ENCODE measurements at regions not wholly inside any gene's neighbourhood (a gene's known extent, or its start where the extent isn't known, plus 50 kb on each side); places are given as distances from the start of the nearest gene placed in this dataset.

GRCh38 chr1:216855810-216856209 is 132.6 kb upstream of the ESRRG start:
- H3K4me2 ChIP-seq (ENCODE audit: low read length), result no peak overlapping the region
- no peak overlapping the region for H2AFZ ChIP-seq (ENCODE audit: low read length)
- no peak for DNase-seq (ENCODE audit: low spot score)
- intact Hi-C loops (cut with micrococcal nuclease; ENCODE audit: unreplicated experiment), result no loop called here
- ChIA-PET CTCF (ENCODE audit: unreplicated experiment) (no interaction called here), POLR2A (interaction anchor here (0.6 to 1.0 kb wide), 2 partner anchors 11 to 817 kb away, joined by 3 to 4 read pairs; no protein-coding TSS in a partner anchor)
- BruUV-seq (replicated peaks), result no TSS peak
- no peaks in the 10 kb centered on the region for H3K9me3 ChIP-seq (ENCODE audit: low read length)
- no peak overlapping the region for H3K4me3 ChIP-seq (ENCODE audit: low read depth, low read length, poor library complexity, severe bottlenecking)
- no peak for TF ChIP-seq CTCF (conservative IDR thresholded peaks at IDR 0.05; ENCODE audit: low read length)
- TF ChIP-seq EZH2phosphoT487 (IDR thresholded peaks at IDR 0.05; ENCODE audit: borderline replicate concordance, low read depth, low read length), result no peak
- no peaks in the 10 kb centered on the region for H4K20me1 ChIP-seq (ENCODE audit: insufficient read depth, low read length)
- no peaks in the 10 kb centered on the region for H3K9me2 ChIP-seq (ENCODE audit: insufficient read depth, low read length)
- no peaks in the 10 kb centered on the region for H3K36me3 ChIP-seq (ENCODE audit: insufficient read depth, low read length)
- no peak overlapping the region for H3K27ac ChIP-seq (ENCODE audit: low read depth, low read length, poor library complexity, severe bottlenecking)
- no peaks in the 10 kb centered on the region for H3K4me1 ChIP-seq (ENCODE audit: insufficient read depth, low read length, poor library complexity, severe bottlenecking)
- no peaks in the 10 kb centered on the region for H3K79me2 ChIP-seq (ENCODE audit: insufficient read depth, low read depth, low read length)

- no peak for DNase-seq (ENCODE audit: low spot score)
- Histone ChIP-seq H3K4me1 (ENCODE audit: insufficient read depth, low read length, poor library complexity, severe bottlenecking) (no peaks in the 10 kb centered on the region), H3K4me2 (ENCODE audit: low read length) (no peak overlapping the region), H3K9me3 (ENCODE audit: low read length) (no peaks in the 10 kb centered on the region), H3K27ac (ENCODE audit: low read depth, low read length, poor library complexity, severe bottlenecking) (no peak overlapping the region), H2AFZ (ENCODE audit: low read length) (no peak overlapping the region), H3K36me3 (ENCODE audit: insufficient read depth, low read length) (no peaks in the 10 kb centered on the region), H3K79me2 (ENCODE audit: insufficient read depth, low read depth, low read length) (no peaks in the 10 kb centered on the region), H3K4me3 (ENCODE audit: low read depth, low read length, poor library complexity, severe bottlenecking) (no peak overlapping the region), H4K20me1 (ENCODE audit: insufficient read depth, low read length) (no peaks in the 10 kb centered on the region), H3K9me2 (ENCODE audit: insufficient read depth, low read length) (no peaks in the 10 kb centered on the region)
- CTCF ChIA-PET (ENCODE audit: unreplicated experiment), result no interaction called here
- TF ChIP-seq EZH2phosphoT487 (IDR thresholded peaks at IDR 0.05; ENCODE audit: borderline replicate concordance, low read depth, low read length) (no peak), CTCF (conservative IDR thresholded peaks at IDR 0.05; ENCODE audit: low read length) (no peak)
- intact Hi-C loops (cut with micrococcal nuclease; ENCODE audit: unreplicated experiment), result no loop called here
- BruUV-seq (replicated peaks), result no TSS peak
- POLR2A ChIA-PET, result interaction anchor here (1.0 kb wide), 1 partner anchor 816 kb away, joined by 4 read pairs; no protein-coding TSS in a partner anchor
Observed at GRCh38 chr1:216854836-216855484, 131.7 kb upstream of the ESRRG start.

- Histone ChIP-seq H3K27ac (ENCODE audit: low read depth, low read length, poor library complexity, severe bottlenecking) (no peak overlapping the region), H3K36me3 (ENCODE audit: insufficient read depth, low read length) (no peaks in the 10 kb centered on the region), H3K9me2 (ENCODE audit: insufficient read depth, low read length) (no peaks in the 10 kb centered on the region), H2AFZ (ENCODE audit: low read length) (no peak overlapping the region), H4K20me1 (ENCODE audit: insufficient read depth, low read length) (no peaks in the 10 kb centered on the region), H3K4me3 (ENCODE audit: low read depth, low read length, poor library complexity, severe bottlenecking) (no peak overlapping the region), H3K4me1 (ENCODE audit: insufficient read depth, low read length, poor library complexity, severe bottlenecking) (no peaks in the 10 kb centered on the region), H3K9me3 (ENCODE audit: low read length) (no peaks in the 10 kb centered on the region), H3K79me2 (ENCODE audit: insufficient read depth, low read depth, low read length) (no peaks in the 10 kb centered on the region), H3K4me2 (ENCODE audit: low read length) (no peak overlapping the region)
- no TSS peak for BruUV-seq (replicated peaks)
- ChIA-PET POLR2A (no interaction called here), CTCF (ENCODE audit: unreplicated experiment) (no interaction called here)
- no peak for DNase-seq (ENCODE audit: low spot score)
- intact Hi-C loops (cut with micrococcal nuclease; ENCODE audit: unreplicated experiment), result no loop called here
- TF ChIP-seq CTCF (conservative IDR thresholded peaks at IDR 0.05; ENCODE audit: low read length), result no peak
- TF ChIP-seq EZH2phosphoT487 (IDR thresholded peaks at IDR 0.05; ENCODE audit: borderline replicate concordance, low read depth, low read length), result no peak
Observed at GRCh38 chr1:216851073-216851472, 127.8 kb upstream of the ESRRG start.

Data from OCI-LY7 (cell line).